NCI-H748 treated with DMSO at 0.1 percent for 48 hours (cell line): ENCODE measurements at regions not wholly inside any gene's neighbourhood (a gene's known extent, or its start where the extent isn't known, plus 50 kb on each side); places are given as distances from the start of the nearest gene placed in this dataset.
"Not testable (repeated sequence)": the region's sequence is repeated elsewhere in the genome, so short reads cannot be mapped to it uniquely, and the experiment has no call there.

Experiments
- DNase-seq: peaks from one replicate; lab custom pipeline; 2025; lab: John Stamatoyannopoulos, UW

DNA sequence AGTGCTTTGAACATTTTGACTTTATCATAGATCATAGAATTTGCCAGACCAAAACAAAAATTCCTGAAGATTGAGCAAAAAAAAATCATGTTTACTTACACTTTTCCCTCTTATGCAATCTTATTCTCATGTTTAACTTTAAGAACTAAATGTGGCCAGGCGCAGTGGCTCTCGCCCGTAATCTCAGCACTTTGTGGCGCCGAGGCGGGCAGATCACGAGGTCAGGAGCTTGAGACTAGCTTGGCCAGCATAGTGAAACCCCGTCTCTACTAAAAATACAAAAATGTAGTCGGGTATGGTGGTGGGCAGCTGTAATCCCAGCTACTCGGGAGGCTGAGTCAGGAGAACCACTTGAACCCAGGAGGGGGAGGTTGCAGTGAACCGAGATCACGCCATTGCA lies 227.9 kb upstream of the KYNU start:
- DNase-seq = no peak

DNA sequence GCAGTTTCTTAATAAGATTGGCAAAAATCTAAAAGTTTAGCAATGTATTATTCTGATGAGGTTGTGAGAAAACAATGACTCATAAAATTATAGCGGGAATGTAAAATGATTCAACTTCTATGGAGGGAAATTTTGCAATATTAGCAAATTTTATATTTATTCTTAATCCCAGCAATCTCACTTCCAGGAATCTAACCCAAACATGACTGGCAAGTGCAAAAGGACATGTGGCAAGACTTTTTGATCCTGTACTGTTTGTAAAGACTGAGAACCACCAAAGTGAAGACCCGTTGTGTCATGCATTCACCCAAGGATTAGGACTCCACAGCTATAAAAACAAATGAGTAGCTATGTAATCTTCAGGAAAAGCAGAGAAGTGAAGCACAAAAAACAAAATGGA lies 234.8 kb upstream of the KYNU start:
- DNase-seq = no peak

DNA sequence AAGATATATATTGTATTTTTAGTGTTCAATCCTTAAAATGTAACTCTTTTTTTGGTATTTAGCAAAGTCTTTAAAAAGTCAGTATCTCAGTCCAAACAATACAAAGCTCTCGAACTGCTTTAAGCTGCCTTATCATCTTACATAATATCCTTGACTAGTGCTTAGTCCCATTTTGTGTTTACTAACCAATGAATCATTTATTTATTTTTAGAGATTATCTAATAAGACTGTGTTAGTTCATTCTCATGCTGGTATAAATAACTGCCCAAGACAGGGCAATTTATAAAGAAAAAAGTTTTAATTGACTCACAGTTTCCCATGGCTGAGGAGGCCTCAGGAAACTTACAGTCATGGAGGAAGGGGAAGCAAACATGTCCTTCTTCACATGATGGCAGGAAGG lies 248.3 kb upstream of the KYNU start:
- no peak for DNase-seq

DNA sequence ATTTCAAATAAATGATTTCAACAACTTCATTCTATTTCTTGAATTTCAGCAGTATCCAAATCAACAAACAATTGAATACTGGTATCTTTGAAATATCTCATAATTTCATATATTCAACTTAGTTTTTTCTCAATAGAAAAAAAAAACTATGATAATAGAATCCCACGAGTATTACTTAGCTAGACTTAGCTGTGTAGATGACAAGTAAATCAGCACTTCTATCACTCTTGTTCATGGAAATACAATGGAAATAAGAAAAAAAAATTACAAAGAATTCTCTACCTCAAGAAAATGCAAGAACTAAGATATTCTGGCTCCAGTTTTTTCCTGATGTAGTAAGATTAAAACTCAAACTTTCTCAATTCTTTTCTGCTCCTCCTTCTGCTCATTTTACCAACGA lies 256.2 kb upstream of the KYNU start:
- no peak for DNase-seq

DNA sequence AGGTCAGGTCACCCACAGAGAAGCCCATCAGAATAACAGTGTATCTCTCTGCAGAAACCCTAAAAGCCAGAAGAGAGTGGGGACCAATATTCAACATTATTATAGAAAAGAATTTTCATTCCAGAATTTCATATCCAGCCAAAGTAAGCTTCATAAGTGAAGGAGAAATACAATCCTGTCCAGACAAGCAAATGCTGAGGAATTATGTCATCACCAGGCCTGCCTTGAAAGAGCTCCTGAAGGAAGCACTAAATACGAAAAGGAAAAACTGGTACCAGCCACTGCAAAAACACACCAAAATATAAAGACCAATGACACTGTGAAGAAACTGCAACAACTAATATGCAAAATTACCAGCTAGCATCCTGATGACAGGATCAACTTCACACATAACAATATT lies 260.0 kb upstream of the KYNU start:
- no peak for DNase-seq

DNA sequence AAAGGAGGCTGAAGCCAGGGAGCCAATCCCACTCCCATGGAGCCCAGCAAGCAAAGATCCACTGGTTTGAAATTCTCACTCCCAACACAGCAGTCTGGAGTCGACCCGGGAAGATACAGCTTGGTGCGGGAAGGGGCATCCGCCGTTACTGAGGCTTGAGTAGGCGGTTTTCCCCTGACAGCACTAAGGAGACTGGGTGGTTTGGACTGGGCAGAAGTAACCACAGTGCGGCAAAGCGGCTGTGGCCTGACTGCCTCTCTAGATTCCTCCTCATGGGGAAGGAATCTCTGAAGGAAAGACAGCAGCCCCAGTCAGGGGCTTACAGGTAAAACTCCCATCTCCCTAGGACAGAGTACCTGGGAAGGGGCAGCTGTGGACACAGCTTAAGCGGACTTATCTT lies 261.6 kb upstream of the KYNU start:
- DNase-seq = no peak

DNA sequence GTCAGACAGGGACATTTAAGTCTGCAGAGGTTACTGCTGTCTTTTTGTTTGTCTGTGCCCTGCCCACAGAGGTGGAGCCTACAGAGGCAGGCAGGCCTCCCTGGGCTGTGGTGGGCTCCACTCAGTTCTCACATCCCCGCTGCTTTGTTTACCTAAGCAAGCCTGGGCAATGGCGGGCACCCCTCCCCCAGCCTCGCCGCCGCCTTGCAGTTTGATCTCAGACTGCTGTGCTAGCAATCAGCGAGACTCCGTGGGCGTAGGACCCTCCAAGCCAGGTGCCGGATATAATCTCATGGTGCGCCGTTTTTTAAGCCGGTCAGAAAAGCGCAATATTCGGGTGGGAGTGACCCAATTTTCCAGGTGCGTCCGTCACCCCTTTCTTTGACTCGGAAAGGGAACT lies 264.3 kb upstream of the KYNU start:
- DNase-seq = not testable (repeated sequence)

DNA sequence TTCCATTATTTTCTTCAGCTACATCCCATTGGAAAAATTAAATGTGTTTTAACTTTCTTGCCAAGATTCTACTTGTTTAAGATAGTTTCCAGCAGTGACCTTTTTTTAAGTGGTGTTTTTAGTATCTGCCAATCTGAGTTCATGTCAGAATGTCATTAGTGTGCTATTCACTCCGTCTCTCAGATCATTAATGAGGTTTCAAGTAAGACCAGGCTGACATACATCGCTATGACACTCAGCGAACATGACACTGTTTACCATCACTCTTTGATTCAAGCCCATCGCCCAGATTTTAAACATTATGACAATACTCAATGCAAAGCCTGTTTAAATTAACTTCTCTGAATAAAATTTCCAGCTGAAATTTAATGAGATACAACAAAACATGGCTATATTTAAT lies 272.0 kb upstream of the KYNU start:
- no peak for DNase-seq

DNA sequence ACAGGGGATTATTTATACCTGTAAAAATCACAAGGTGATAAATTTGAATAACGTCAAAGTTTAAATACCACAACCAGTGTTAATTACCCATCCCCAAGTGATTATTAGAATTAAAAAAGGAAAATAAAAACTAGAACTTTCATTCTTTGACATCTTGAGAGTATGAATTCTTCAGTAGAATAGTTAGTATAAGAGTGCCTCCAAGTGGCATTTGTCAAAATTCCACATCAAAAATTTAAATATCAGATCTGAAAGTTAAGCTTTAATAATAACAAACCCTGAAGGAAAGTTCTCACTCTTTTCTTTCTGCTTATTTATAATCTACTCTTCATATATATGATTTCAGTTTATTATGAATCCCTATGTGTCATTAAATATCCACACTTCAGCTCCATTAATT lies 273.7 kb upstream of the KYNU start:
- DNase-seq = no peak

DNA sequence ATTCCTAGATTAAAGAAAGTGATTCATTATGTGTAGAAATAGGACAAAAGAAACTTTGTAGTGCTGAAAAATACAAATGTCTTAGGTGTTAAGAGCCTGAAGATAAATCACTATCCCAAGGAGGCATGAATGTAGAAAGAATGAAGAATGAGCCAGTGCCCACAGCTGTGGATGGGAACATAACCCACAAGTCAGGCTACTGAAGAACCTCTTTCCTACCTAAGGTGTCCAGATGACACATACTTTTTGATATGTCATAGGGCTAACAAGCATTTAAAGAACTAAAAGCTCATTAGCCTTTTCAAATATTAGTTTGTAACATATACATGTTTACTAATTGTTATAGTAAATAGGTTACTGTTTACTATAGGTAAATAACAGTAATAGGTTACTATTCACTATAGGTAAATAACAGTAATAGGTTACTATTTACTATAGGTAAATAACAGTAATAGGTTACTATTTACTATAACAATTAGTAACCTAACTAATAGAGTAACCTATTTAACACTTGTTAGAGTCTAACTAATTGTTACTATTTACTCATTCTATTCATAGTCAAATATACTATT lies 275.0 kb upstream of the KYNU start:
- no peak for DNase-seq

DNA sequence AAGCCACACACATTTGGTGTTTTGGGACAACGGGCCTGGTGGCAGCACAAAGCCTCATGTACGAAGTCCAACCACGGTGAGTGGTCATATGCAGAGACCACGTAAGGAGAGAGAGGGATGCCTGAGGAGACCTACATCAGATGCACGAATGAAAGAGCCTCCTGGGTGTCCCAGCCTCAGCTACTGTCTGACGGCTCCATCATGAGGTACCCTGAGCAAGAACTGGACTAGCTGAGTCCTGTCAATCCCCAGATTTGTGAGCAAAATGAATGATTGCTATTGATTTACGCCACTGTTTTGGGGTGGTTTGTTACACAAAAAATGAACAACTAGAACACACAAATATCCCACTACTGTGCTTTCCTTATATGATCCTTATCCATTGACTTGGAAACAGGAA lies 275.7 kb upstream of the KYNU start:
- DNase-seq = no peak

DNA sequence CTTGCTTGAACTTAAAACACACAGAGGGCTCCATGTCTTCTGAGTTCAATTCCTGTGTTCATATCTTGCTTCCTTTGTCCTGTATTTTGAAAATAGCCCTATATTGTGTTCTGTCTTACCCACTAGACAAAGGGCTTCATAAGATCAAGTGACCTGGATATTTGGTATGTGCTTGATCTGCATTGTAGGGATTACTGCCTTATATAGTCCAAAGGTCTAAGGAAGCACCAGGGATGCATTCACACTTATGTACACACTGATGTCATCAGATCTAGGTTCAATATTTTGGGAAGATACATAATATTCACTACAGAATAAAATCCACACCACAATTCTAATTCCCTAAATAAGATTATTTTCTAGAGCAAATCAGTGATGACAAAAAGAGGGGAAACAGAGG lies 278.0 kb upstream of the KYNU start:
- DNase-seq = no peak

DNA sequence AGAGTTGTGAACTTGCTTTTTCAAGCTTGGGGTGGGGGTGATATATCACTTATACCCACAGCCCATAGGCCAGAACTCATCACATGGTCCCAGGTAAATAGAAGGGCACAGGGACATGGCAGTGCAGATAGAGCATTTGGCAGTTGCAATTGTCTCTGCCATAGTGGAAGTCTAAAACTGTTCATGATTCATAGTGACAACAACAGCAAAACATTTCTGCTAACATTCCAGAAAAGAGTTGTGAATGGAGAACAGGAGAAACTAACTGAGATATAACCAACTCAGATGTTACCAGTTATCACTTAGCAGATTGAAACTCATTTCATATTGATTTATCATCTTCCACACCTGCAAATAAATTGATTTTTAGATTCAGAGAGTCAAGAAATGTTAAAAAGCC lies 278.6 kb upstream of the KYNU start:
- no peak for DNase-seq

DNA sequence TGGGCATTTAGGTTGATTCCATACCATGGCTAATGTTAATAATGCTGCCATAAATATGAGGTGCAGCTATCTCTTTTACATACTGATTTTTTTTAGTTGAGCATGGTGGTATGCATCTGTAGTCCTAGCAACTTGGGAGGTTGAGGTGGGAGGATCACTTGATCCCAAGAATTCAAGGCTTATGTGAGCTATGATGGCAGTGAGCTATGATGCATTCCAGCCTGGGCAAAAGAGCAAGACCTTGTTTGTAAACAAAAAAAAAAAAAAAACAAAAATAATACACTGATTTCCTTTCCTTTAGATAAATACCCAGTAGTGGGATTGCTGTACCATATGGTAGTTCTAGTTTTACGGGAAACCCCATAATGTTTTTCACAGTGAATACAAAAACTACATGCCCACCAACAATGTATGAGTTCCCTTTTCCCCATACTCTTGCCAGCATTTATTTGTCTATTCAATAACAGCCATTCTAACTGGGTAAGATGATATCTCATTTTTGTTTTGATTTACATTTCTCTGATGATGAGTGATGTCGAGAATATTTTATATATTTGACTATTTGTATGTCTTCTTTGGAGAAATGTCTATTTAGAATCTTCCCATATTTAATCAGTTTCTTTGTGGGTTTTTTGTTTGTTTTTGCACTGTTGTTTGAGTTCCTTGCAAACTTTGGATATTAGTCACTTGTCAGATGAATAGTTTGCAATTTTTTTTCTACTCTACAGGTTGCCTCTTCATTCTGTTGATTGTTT lies 281.0 kb upstream of the KYNU start:
- no peak for DNase-seq

DNA sequence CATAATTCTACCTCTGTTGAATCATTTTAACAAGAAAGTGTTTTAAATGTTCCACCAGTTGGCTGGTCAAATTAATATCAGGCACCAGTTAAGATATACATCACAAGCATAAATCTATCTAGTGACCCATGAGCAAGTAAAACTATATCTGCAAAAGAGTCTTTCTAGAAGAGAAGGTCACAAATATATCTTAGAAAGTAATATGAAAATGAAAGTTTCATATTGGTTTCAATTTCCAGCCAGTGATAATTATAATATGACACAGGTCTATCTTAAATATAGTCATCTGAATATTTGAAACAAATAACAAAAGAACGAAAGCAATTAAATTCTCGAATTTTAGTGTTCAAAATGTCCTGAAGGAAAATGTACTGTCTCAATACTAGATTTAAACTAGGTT lies 282.5 kb upstream of the KYNU start:
- no peak for DNase-seq

DNA sequence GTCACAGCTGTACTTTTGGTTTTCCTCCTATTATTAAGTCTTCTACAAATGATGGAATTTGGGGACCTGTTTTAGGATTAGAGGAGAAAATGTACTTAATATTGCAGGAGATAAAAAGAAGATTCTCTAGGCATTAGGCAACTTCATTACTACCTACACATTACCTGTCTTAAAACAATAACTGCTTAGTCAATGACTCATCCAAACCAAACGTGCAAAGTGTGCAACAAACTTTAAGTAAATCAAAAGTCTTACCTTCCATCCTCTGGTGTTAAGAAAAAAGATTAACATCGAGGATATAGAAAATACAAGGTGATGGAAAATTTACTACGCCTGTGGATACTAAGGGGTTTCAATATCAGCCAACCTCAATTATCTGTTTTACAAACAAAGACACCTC lies 285.3 kb upstream of the KYNU start:
- DNase-seq = no peak

DNA sequence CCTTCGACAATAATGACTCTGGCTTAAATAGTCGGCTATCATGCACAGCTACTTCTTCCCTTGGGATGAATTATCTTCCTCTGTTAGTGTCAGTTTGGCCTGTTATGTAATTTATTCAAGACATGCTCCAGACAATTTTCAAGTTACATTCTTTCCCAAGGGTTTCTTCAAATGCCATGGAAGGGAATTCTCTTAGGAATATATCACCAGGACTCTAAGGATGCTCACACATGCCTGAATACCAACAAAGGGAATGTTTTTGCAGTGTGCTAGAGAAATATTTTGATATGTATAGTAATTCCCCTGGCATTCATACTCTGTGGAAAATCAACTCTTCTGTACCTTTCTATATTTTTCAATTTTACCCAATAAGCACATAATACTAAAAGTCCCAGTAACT lies 286.0 kb upstream of the KYNU start:
- DNase-seq = no peak

DNA sequence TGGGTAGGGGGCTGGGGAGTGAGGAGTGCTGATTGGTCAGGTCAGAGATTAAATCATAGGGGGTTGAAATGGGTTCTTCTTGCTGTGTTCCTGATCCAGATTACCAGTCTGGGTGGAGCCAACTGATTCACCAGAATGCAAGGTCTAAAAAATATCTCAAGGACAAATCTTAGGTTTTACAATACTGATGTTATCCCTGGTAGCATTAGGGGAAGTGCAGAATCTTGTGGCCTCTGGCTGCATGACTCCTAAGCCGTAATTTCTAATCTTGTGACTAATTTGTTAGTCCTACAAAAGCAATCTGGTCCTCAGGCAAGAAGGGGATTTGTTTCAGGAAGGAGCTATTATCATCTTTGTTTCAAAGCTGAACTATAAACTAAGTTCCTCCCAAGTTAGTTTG lies 289.2 kb upstream of the KYNU start:
- DNase-seq = no peak

DNA sequence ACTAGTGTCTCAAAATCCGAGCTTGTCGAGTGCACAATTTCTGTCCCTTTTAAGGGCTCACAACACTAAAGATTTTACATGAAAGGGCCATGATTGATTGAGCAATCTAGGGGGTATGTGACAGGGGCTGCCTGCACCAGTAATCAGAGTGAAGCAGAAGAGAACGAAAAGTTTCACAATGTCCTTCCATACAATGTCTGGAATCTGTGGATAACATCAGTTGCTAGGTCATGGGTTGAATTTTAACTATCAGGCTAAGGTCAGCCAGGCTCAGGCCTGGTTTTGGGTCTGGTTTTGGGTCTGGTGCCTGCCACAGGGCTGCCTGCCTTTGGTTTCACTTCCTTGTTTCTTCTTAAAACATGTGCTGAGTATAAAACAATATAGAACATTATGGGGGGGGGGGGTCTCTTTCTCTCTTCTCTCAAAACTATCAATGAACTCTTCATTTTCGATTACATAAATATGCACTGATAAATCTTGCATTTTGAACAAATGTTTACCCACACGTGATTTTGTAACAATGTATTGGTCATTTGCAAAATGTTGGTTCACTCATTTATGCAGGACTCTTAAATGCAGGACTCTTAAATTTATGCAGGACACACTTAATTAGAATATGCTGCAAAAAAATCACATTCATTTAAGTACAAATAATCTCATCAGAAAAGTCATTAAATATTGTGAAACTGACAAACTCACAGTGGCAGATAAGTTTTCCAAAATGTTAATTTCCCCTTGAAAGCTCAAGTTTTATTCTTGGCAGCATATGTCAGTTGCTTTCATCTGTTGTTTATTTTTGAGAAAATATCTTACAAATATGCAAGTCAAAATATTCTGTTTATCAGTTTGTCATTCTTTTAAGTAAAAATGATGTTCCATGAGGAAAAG lies 290.5 kb upstream of the KYNU start:
- no peak for DNase-seq

DNA sequence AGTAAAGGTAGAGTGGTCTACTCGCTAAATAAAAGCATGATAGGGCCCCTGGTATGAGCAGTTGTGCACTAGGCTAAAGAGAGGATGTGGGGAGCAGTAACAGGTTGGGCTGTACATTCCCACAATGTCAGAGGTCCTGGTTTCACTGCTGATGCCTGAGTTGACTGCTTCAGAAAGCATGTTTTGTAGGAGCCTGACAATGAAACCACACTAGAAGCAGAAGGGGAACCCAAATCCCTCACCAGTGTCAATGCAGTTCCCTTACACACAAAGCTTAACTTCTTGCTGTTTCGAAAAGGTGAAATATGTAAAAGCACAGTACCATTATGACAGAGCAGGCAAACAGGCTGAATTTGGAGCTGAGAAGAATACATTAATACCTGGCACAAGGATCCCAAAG lies 291.7 kb upstream of the KYNU start:
- no peak for DNase-seq

DNA sequence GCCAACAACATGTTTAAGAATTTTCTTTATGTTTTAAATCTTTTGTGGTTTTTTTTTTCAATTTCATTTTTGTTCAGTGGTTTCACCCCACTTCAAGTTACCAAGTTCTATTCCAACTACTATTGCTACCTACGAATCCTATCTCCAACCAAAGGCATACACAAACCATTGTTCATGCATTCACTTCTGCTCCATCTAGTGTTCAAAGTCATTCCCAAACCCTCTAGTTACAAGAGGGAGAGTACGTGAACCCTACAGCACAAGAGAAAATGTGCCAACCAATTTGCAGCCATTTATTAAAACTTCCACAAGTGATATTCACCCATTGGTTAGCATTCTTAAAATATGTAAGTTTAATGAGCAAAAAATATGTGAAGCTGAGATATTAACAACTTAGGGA lies 295.1 kb upstream of the KYNU start:
- no peak for DNase-seq

DNA sequence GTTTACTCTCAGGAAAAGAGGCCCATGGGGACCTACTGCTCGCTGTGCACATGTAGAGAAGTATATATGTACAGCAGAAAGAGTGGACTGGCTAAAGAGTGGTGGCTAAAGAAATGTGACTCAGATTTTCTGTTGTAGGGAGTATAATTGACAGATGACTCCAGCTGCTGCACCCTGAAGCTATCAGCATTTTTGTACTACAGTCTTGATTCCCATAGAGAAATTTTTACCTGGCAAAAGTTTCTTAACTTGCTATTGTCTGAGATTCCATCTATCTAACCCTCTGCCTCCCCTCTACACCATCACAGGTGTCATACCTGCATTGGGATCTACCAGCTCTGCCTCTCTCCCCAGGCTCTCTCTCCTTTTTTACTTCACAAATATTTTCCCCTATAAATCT lies 296.0 kb upstream of the KYNU start:
- no peak for DNase-seq

DNA sequence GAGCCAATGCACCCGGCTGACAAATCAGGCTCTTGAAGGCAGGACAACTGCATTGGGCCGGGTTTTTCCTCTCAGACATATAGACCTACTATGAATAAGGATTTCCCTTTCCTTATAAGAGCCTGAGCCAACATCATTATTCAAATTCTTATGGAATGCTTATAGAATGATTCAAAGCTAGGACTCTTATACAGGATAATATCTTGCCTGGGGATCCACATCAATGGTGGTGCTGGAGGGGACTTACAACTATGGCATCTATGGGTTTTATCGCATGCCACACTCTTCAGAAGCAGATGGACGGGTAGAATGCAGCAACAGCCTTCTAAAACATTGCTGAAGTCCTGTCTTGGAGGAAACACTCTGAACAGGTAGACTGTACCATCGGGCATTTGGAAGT lies 296.8 kb upstream of the KYNU start:
- DNase-seq = no peak
